Esophagus muscularis mucosa (tissue), 4 donors: ENCODE measurements at regions not wholly inside any gene's neighbourhood (a gene's known extent, or its start where the extent isn't known, plus 50 kb on each side); places are given as distances from the start of the nearest gene placed in this dataset.
"Not testable (repeated sequence)": the region's sequence is repeated elsewhere in the genome, so short reads cannot be mapped to it uniquely, and the experiment has no call there.

Source experiments
- DNase-seq: peaks from one replicate; pipeline ENCODE4 v3.0.0-alpha.2; 2017; ENCODE audit errors: extremely low spot score
- H3K27ac ChIP-seq, 4 donors: fragments of 200-600 bp; sonication (generic); replicated peaks in 1 of 4; 1 replicate in 3 of 4; 2 replicates in 1 of 4; pipeline ENCODE4 v1.5.1; 2016 to 2019; ENCODE audit warnings: mild to moderate bottlenecking in 1 of 4
- H3K27me3 ChIP-seq, 4 donors: fragments of 200-600 bp; sonication (generic); one replicate each; pipeline versions ENCODE4 v1.5.1 to v1.6.0; 2016 to 2019
- H3K36me3 ChIP-seq, 4 donors: fragments of 200-600 bp; sonication (generic); one replicate each; pipeline ENCODE4 v1.5.1; 2016 to 2019
- H3K4me1 ChIP-seq, 4 donors: fragments of 200-600 bp; sonication (generic); one replicate each; pipeline ENCODE4 v1.5.1; 2016 to 2019
- H3K4me3 ChIP-seq, 4 donors: fragments of 200-600 bp; sonication (generic); 1 replicate in 2 of 4; 2 replicates in 2 of 4; pipeline ENCODE4 v1.5.1; 2016 to 2019; ENCODE audit warnings: mild to moderate bottlenecking in 4 of 4, moderate library complexity in 1 of 4
- H3K9me3 ChIP-seq, 4 donors: fragments of 200-600 bp; sonication (generic); 1 replicate in 3 of 4; 2 replicates in 1 of 4; pipeline ENCODE4 v1.5.1; 2016 to 2019
- CTCF ChIP-seq, 3 experiments: fragments of 200-600 bp in 2 of 3; fragments of 450-650 bp in 1 of 3; sonication (generic) in 2 of 3; IDR thresholded peaks; one replicate each; pipeline ENCODE4 v1.5.1; 2017 to 2019; ENCODE audit warnings: antibody characterized with exemption in 3 of 3, mild to moderate bottlenecking in 2 of 3, moderate library complexity in 1 of 3
- EP300 ChIP-seq: sonication (generic); formaldehyde crosslinking; IDR thresholded peaks from one replicate; pipeline ENCODE4 v1.6.1; 2017; ENCODE audit warnings: antibody characterized with exemption
- POLR2A ChIP-seq: fragments of 450-650 bp; IDR thresholded peaks from one replicate; pipeline ENCODE4 v1.6.1; 2017; ENCODE audit warnings: antibody characterized with exemption, moderate library complexity, mild to moderate bottlenecking, low read depth
- POLR2AphosphoS5 ChIP-seq, 2 donors: sonication (generic); formaldehyde crosslinking; IDR thresholded peaks; one replicate each; pipeline ENCODE4 v1.6.1; 2017; ENCODE audit warnings: antibody characterized with exemption in 2 of 2
- whole genome bisulfite sequencing: methylation state at CpG from one replicate; pipeline ENCODE4 v1.1.5; 2018; 5-methylcytosine and 5-hydroxymethylcytosine counted together
- intact Hi-C: fragments of 100-400 bp; cut with DNase I; formaldehyde crosslinking; loops from one replicate; pipeline ENCODE4 v1.15.1; 2023

- Histone ChIP-seq H3K4me1 (no peaks in the 10 kb centered on the region), H3K9me3 (peaks cover 0 to 15% (median 7%) of the 10 kb centered on the region in 4 donors), H3K4me3 (no peak overlapping the region), H3K36me3 (no peaks in the 10 kb centered on the region), H3K27ac (no peak overlapping the region), H3K27me3 (peaks cover 0 to 38% (median 3%) of the 10 kb centered on the region in 4 donors)
- intact Hi-C loops = no loop called here
- 86% methylated on average over 7 of the region's 8 CpGs for WGBS
- DNase-seq = no peak
- no peak for TF ChIP-seq EP300
- TF ChIP-seq CTCF (IDR thresholded peaks at IDR 0.05) = no peak
- TF ChIP-seq POLR2A = no peak
- no peak for TF ChIP-seq POLR2AphosphoS5 (IDR thresholded peaks at IDR 0.05)
Observed at GRCh38 chr12:131430158-131430742, 280.6 kb upstream of the SFSWAP start.

- H3K27me3 ChIP-seq = peaks cover 0 to 45% (median 3%) of the 10 kb centered on the region in 4 donors
- DNase-seq, H3K36me3 ChIP-seq, intact Hi-C loops, H3K4me1 ChIP-seq, H3K27ac ChIP-seq, H3K4me3 ChIP-seq: not testable (repeated sequence)
- H3K9me3 ChIP-seq = peaks cover 0 to 15% (median 6%) of the 10 kb centered on the region in 4 donors
- WGBS = over 99% methylated on average over 12 of the region's 17 CpGs
Observed at GRCh38 chr12:131431126-131431655, 279.7 kb upstream of the SFSWAP start.

- no peak overlapping the region for H3K4me3 ChIP-seq
- H3K36me3 ChIP-seq = no peaks in the 10 kb centered on the region
- no peaks in the 10 kb centered on the region for H3K4me1 ChIP-seq
- TF ChIP-seq EP300 (no peak), POLR2A (no peak), CTCF (IDR thresholded peaks at IDR 0.05) (no peak), POLR2AphosphoS5 (IDR thresholded peaks at IDR 0.05) (no peak)
- intact Hi-C loops = no loop called here
- H3K27me3 ChIP-seq = peaks cover 0 to 54% (median 3%) of the 10 kb centered on the region in 4 donors
- 63% methylated on average over 25 of the region's 29 CpGs for WGBS
- DNase-seq = no peak
- H3K9me3 ChIP-seq = peaks cover 0 to 15% (median 6%) of the 10 kb centered on the region in 4 donors
- H3K27ac ChIP-seq = no peak overlapping the region
Observed at GRCh38 chr12:131432532-131433260, 278.2 kb upstream of the SFSWAP start.

DNA sequence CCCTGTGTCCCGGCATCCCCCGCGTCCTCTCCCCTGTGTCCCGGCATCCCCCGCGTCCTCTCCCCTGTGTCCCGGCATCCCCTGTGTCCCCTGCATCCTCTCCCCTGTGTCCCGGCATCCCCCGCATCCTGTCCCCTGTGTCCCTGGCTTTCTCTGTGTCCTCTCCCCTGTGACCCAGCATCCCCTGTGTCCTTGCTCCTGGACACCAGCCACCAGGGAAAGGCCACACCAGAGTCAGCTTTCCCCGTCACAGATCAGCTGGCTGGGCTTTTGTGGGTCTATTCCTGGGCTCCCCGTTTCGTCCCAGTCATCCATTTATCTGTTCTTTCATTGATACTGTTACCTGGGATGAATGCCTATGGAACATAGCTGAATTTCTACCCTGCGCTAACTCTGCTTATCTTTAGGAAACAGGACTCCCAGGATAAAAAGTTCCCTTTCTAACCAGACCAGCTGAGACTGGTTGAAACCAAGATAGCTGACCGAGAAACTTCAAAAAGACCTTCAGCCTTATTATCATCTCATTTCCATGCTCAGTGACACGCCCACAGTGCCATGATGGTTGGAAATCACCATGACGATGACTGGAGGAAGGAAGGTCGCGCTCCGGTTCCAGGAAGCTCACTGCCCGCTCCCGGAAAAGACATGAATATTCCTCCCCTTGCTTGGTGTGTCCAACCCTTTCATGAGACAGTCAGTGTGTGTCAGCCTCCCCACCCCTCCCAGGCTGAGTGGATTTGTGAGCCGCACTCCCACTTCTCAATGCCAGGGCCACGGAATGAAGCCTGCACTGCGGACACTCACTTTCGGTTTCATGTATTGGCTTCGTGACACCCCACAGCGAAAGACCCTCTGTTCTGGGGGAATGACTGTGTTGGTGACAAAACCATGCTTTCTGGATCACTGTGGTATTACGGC, 276.4 kb upstream of the SFSWAP start:
- Histone ChIP-seq H3K4me3 (no peak overlapping the region), H3K36me3 (no peaks in the 10 kb centered on the region), H3K4me1 (no peaks in the 10 kb centered on the region), H3K27me3 (peaks cover 0 to 66% (median 3%) of the 10 kb centered on the region in 4 donors), H3K27ac (no peak overlapping the region), H3K9me3 (peaks cover 0 to 15% (median 6%) of the 10 kb centered on the region in 4 donors)
- no peak for DNase-seq
- intact Hi-C loops = no loop called here
- TF ChIP-seq EP300 (no peak), POLR2AphosphoS5 (IDR thresholded peaks at IDR 0.05) (no peak), POLR2A (no peak), CTCF (IDR thresholded peaks at IDR 0.05) (no peak)
- WGBS = 67% methylated on average over 21 of the region's 28 CpGs
